ENCODE measurements at regions not wholly inside any gene's neighbourhood (a gene's known extent, or its start where the extent isn't known, plus 50 kb on each side); places are given as distances from the start of the nearest gene placed in this dataset.

DNA sequence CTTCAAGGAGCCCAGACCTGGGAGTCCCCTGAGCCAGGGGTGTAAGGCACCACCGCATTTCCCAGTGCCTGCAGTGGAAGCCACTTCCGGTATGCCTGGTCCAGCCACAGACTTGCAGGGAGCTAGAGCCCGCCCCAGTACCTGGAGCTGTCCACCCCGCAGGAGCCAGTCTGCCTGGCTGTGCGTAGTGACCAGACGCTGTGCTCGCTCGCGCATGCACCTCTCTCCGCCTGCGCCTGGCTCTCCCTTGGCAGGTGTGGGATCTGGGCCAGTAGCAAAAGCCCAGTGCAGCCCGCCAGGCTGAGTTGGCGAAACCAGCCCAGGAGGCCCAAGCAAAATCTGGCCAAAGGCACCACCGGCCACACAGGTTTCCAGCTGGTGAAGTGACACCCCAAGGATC, 973.7 kb upstream of the AGA start:
- Histone ChIP-seq H3K4me3 (ENCODE audit: low read depth, low read length) (no peak overlapping the region), H3K4me1 (ENCODE audit: insufficient read depth) (no peaks in the 10 kb centered on the region), H3K27ac (ENCODE audit: low read depth) (no peak overlapping the region), H3K36me3 (ENCODE audit: insufficient read depth) (no peaks in the 10 kb centered on the region)
- 96% methylated on average over 14 of the region's 14 CpGs for WGBS
- DNase-seq (ENCODE audit: extremely low spot score): no peak

DNA sequence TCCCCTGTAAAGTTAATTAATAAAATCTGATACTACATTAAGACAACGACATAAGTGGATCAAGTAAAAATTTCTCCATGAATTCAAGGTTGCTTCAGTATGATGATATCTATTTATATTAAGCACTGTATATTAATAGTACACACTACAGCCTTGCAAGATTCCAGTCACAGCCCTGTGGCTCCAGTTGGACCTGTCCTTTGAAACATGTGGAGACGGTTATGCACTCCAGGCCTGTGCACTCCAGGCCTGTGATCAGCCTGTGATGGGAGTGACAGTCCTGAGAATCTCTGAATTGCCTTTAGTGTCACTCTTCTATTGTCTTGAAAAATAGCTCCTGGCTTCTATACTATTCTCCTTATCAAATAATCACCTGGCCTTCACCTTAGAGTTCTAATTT, 981.1 kb upstream of the AGA start:
- no peak for DNase-seq (ENCODE audit: extremely low spot score)
- H3K27ac ChIP-seq (ENCODE audit: low read depth): no peak overlapping the region
- no peaks in the 10 kb centered on the region for H3K36me3 ChIP-seq (ENCODE audit: insufficient read depth)
- no peaks in the 10 kb centered on the region for H3K4me1 ChIP-seq (ENCODE audit: insufficient read depth)
- H3K4me3 ChIP-seq (ENCODE audit: low read depth, low read length): no peak overlapping the region
- WGBS: 90% methylated on average over 2 of the region's 2 CpGs

DNA sequence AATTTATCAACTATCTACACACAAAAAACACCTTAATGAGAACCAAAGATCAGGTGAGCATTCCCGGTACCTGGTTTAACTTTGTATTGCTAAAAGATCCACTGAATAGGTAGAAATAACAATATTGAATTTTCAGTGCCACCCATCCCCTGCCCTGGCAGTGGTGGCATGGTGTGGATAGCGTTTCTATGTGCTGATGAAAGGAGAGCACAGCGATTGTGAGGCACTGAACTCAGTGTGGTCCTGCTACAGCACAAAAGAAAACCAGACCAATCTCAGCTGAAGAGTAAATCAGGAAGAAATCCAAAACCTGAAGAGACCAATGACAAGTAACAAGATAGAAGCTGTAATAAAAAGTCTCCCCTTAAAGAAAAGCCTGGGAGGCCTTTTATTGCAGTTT, 984.6 kb upstream of the AGA start:
- 95% methylated on average over 3 of the region's 3 CpGs for WGBS
- DNase-seq (ENCODE audit: extremely low spot score): no peak
- Histone ChIP-seq H3K27ac (ENCODE audit: low read depth) (no peak overlapping the region), H3K4me1 (ENCODE audit: insufficient read depth) (no peaks in the 10 kb centered on the region), H3K4me3 (ENCODE audit: low read depth, low read length) (no peak overlapping the region), H3K36me3 (ENCODE audit: insufficient read depth) (no peaks in the 10 kb centered on the region)

DNA sequence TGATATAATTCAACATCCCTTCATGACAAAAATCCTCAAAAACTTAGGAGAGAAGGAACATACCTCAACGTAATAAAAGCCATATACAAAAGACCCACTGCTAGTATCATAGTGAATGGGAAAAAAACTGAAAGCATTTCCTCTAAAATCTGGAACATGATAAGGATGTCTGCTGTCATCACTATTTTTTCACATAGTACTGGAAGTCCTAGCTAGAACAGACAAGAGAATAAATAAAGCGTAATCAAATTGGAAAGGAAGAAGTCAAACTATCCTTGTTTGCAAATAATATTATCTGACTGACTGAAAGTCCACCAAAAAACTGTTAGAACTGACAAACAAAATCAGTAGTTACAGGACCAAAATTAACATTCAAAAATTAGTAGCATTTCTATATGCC, 985.4 kb upstream of the AGA start:
- no peak for DNase-seq (ENCODE audit: extremely low spot score)
- H3K4me3 ChIP-seq (ENCODE audit: low read depth, low read length): no peak overlapping the region
- WGBS: 82% methylated on average over 2 of the region's 2 CpGs

DNA sequence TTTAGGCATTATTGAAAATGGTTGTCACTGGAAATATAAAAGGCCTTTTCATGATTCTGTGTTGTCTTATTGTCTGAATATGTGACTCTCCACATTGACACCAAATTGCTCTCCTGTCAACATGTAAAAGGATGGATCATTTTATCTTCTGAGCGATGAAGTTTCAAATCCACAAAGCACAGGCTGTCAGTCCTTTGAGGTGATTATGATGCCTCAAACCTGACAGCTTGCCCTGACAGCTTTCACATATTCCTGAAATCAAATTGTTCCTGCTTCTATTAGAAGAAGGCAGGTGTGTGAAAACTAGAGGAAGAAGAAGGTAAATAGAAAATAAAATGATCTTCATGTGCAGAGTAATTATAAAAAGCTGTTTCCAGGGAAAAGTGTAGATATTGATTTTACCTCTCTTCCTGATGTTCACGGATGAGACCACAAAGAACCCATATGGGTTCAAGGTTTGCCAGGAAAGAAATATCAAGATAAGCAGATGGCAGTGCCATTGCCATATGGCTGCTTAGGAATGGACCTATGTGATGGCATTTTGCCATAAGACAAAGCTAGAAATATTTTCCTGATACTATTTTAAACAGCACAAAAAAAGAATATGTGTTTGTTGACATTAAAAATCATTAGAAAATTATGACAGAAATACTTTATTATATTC, 1006.3 kb upstream of the AGA start:
- Histone ChIP-seq H3K4me1 (ENCODE audit: insufficient read depth) (no peaks in the 10 kb centered on the region), H3K27ac (ENCODE audit: low read depth) (no peak overlapping the region)

More for the DNA sequence above, 985.4 kb upstream of the AGA start:
- H3K4me1 ChIP-seq (ENCODE audit: insufficient read depth): no peaks in the 10 kb centered on the region
- H3K27ac ChIP-seq (ENCODE audit: low read depth): no peak overlapping the region
- H3K36me3 ChIP-seq (ENCODE audit: insufficient read depth): no peaks in the 10 kb centered on the region

DNA sequence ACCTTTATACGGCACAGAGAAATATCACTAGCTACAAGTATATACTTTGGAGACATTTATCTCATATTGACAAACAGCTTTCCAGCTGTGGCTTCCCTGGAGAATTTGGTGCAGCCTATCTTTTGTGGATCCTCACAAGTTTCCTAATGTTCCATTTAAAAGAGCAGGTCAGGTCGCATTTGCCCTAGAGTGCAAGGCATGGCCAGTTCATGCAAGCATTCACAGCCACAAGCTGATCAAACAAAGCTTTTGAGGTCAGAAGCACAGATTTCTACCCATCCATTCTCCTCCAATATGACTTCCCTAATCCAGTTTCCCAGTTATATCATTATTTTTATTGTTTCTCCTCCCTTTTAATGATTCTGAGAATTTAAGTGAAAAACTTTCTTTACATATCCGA, 1008.4 kb upstream of the AGA start:
- Histone ChIP-seq H3K4me1 (ENCODE audit: insufficient read depth) (no peaks in the 10 kb centered on the region), H3K36me3 (ENCODE audit: insufficient read depth) (no peaks in the 10 kb centered on the region), H3K27ac (ENCODE audit: low read depth) (no peak overlapping the region), H3K4me3 (ENCODE audit: low read depth, low read length) (no peak overlapping the region)
- no peak for DNase-seq (ENCODE audit: extremely low spot score)
- 88% methylated on average over 3 of the region's 3 CpGs for WGBS

More for the DNA sequence above, 1006.3 kb upstream of the AGA start:
- no peak overlapping the region for H3K4me3 ChIP-seq (ENCODE audit: low read depth, low read length)
- DNase-seq (ENCODE audit: extremely low spot score): no peak
- WGBS: 80% methylated on average over 2 of the region's 2 CpGs
- no peaks in the 10 kb centered on the region for H3K36me3 ChIP-seq (ENCODE audit: insufficient read depth)

DNA sequence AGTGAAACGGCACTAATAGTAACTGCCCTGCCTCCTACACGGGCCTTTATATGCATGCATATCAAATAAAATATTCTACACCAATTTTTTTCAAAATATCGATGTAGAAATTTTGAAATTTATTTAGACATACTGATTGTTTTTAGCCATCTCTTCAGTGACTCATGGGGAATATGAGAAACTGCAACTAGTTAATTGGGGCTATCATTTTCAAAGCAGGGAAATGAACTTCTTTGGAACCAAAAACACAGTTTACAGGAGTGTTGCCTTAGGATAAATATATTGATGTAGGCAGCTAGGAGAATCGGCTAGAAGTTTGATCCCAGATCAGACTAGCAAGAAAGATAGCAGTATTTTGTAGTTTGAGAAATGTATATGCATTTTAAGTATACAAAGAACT, 1010.8 kb upstream of the AGA start:
- Histone ChIP-seq H3K4me1 (ENCODE audit: insufficient read depth) (no peaks in the 10 kb centered on the region), H3K27ac (ENCODE audit: low read depth) (no peak overlapping the region), H3K36me3 (ENCODE audit: insufficient read depth) (no peaks in the 10 kb centered on the region), H3K4me3 (ENCODE audit: low read depth, low read length) (no peak overlapping the region)
- 81% methylated on average over 4 of the region's 4 CpGs for WGBS
- DNase-seq (ENCODE audit: extremely low spot score): no peak

DNA sequence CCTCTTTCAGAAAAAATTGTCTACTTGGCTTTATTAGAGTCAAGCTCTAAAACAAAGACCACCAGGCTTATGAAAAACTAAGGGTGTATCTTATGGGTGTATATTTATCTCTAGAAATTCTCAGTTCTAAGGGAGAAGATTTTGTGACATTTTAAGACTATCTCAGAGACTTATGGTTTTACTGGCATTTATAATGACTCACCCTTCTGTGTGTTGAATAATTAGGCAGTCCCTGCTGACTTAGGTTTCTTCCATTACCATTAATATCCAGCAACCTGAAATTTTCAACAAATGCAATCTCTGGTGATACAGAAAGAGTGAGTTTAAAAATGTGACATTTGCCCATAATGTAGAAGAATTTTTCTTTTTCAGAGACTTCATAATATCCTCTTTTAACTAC, 1015.0 kb upstream of the AGA start:
- DNase-seq (ENCODE audit: extremely low spot score): no peak
- no peaks in the 10 kb centered on the region for H3K36me3 ChIP-seq (ENCODE audit: insufficient read depth)
- no peaks in the 10 kb centered on the region for H3K4me1 ChIP-seq (ENCODE audit: insufficient read depth)
- H3K27ac ChIP-seq (ENCODE audit: low read depth): no peak overlapping the region
- H3K4me3 ChIP-seq (ENCODE audit: low read depth, low read length): no peak overlapping the region

DNA sequence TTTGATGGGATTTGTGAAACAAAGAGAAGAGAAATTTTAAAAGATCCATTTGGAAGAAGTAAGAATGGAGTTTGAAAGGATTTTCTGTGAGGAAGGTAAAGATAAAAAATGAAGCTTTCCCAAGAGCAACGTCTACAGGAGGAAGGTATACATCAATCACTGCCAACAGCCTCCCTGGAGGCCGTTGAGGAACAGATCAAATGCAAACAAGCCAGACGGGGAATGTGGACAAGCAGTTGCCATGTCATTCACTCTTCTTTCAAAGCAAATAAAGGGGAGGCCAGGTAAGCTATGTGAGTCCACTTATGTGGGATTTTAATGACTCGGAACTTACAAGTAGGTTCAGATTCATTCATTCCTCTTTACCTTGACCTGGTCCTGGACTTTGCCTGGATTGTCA, 1020.5 kb upstream of the AGA start:
- DNase-seq (ENCODE audit: extremely low spot score): no peak
- WGBS: 58% methylated on average over 4 of the region's 4 CpGs
- no peaks in the 10 kb centered on the region for H3K4me1 ChIP-seq (ENCODE audit: insufficient read depth)
- no peak overlapping the region for H3K27ac ChIP-seq (ENCODE audit: low read depth)
- H3K4me3 ChIP-seq (ENCODE audit: low read depth, low read length): no peak overlapping the region
- no peaks in the 10 kb centered on the region for H3K36me3 ChIP-seq (ENCODE audit: insufficient read depth)

DNA sequence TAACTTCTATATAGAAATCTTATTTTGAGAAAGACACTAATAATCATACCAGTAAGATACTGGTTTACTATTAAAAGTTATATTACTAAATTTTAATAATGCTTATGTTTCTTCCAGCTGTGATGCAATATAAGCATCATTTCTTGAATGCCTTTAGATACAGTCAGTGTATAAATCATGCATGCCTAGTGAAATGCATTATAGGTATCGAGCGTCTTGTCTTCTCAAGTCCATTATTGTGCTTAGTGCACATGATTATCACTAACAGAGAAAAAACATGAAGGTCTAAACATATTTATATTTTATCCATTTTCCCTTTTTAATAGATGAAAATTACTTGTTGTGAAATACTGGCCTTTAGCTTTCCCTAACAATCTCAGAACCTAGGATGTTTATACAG, 1021.5 kb upstream of the AGA start:
- Histone ChIP-seq H3K36me3 (ENCODE audit: insufficient read depth) (no peaks in the 10 kb centered on the region), H3K4me3 (ENCODE audit: low read depth, low read length) (no peak overlapping the region), H3K27ac (ENCODE audit: low read depth) (no peak overlapping the region), H3K4me1 (ENCODE audit: insufficient read depth) (no peaks in the 10 kb centered on the region)
- 91% methylated on average over 2 of the region's 2 CpGs for WGBS
- DNase-seq (ENCODE audit: extremely low spot score): no peak

DNA sequence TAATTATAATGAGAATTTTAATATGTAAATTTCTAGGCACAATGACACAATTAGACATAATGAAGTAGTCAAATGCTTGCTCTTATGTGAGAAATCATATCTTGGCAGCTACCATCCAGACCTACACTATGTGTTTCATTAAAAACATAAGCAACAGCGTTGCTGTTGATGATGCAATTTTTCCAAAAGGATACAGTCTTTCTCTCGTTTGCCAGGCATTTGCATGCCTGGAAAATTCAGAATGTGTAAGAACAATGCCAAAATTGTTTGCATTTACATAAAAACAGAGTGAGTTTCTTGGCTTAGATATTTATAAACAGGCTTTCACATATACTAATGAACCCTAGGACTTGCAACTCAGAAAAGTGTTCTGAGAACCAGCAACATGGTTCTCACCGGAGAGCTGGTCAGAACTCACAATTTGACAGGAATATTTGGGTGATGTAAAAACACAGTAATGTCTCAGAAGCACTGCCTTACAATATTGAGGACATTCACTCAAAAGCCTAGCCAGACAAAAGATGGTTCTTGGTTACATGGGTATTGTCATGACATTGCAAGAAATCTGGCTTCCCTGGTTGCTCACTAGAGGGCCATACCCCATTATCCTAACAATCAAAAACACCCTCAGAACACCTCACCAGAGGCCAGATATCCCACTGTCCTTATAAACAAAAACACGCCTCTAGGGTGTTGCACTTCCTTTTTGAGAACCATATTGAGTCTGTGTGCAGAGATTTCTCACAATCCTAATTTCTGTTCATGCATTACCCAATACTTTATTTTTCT, 1029.0 kb upstream of the AGA start:
- Histone ChIP-seq H3K36me3 (ENCODE audit: insufficient read depth) (no peaks in the 10 kb centered on the region), H3K4me1 (ENCODE audit: insufficient read depth) (no peaks in the 10 kb centered on the region), H3K27ac (ENCODE audit: low read depth) (no peak overlapping the region), H3K4me3 (ENCODE audit: low read depth, low read length) (no peak overlapping the region)
- no peak for DNase-seq (ENCODE audit: extremely low spot score)
- WGBS: 70% methylated on average over 4 of the region's 4 CpGs

DNA sequence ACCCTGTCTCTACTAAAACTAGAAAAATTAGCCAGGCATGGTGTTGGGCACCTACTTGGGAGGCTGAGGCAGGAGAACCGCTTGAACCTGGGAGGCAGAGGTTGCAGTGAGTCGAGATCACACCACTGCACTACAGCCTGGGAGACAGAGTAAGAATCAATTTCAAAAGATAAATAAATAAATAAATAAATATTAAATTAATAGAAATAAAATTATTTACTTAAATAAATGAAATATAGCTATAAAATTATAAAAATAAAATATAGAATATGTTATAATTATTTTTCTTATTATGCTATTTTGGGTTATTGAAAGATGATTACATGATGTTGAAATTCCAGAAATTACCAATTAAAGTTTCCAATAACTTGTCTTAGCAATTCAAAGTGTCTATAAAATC, 1029.8 kb upstream of the AGA start:
- DNase-seq (ENCODE audit: extremely low spot score): no peak
- no peak overlapping the region for H3K27ac ChIP-seq (ENCODE audit: low read depth)
- H3K4me1 ChIP-seq (ENCODE audit: insufficient read depth): no peaks in the 10 kb centered on the region
- WGBS: 93% methylated on average over 2 of the region's 2 CpGs
- no peak overlapping the region for H3K4me3 ChIP-seq (ENCODE audit: low read depth, low read length)
- no peaks in the 10 kb centered on the region for H3K36me3 ChIP-seq (ENCODE audit: insufficient read depth)

DNA sequence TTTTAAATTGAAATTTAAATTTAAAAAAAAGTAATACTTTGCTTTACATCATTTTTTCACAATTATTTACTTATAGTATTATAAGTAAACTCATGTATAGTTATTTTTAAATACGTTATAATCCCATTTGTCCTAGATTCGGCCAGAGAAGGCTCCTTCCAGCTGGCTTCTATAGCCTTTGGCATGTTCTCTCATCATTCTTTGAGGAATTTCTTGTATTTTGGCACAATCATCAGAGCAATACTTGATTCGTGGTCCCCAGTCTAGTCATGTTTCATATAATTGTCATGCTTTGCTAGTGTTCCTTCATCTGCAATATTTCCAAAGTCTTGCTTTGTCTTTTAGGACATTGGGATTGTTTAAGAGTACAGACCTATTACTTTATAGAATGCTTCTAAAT, 1037.9 kb upstream of the AGA start:
- no peak overlapping the region for H3K27ac ChIP-seq (ENCODE audit: low read depth)
- no peak for DNase-seq (ENCODE audit: extremely low spot score)
- WGBS: 36% methylated on average over 3 of the region's 3 CpGs

DNA sequence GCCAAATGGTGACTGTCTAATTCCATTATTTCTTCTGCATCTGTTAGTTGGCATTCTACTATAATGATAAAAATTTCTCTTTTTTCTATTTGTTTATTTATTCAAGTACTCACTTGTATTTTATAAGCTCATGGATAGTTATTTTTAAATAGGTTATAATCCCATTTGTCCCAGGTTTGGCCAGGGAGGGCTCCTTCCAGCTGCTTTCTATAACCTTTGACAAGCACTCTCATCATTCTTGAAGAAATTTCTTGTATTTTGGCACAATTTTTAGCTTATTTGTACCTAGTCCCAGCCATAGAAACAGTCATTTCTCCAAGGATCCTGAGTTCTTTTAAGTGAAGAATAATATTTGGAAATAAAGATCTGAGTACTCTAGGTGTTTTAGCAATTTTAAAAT, 1038.6 kb upstream of the AGA start:
- Histone ChIP-seq H3K27ac (ENCODE audit: low read depth) (no peak overlapping the region), H3K4me1 (ENCODE audit: insufficient read depth) (no peaks in the 10 kb centered on the region), H3K36me3 (ENCODE audit: insufficient read depth) (no peaks in the 10 kb centered on the region), H3K4me3 (ENCODE audit: low read depth, low read length) (no peak overlapping the region)
- DNase-seq (ENCODE audit: extremely low spot score): no peak

More for the DNA sequence above, 1037.9 kb upstream of the AGA start:
- Histone ChIP-seq H3K4me1 (ENCODE audit: insufficient read depth) (no peaks in the 10 kb centered on the region), H3K4me3 (ENCODE audit: low read depth, low read length) (no peak overlapping the region), H3K36me3 (ENCODE audit: insufficient read depth) (no peaks in the 10 kb centered on the region)
